ENCODE measurements at regions not wholly inside any gene's neighbourhood (a gene's known extent, or its start where the extent isn't known, plus 50 kb on each side); places are given as distances from the start of the nearest gene placed in this dataset.

GRCh38 chr15:47824147-47824546, 106.8 kb downstream of the SEMA6D start:
- DNase-seq (ENCODE audit: low read depth, low spot score), result no peak

GRCh38 chr15:47829667-47830066, 112.4 kb downstream of the SEMA6D start:
- DNase-seq (ENCODE audit: low read depth, low spot score), result no peak

- no peak for DNase-seq (ENCODE audit: low read depth, low spot score)
These were observed 116.8 kb downstream of the SEMA6D start for GRCh38 chr15:47834093-47834492.

- no peak for DNase-seq (ENCODE audit: low read depth, low spot score)
These were observed 122.0 kb downstream of the SEMA6D start for GRCh38 chr15:47839233-47839825.

GRCh38 chr15:47843124-47843663, 125.9 kb downstream of the SEMA6D start:
- DNase-seq (ENCODE audit: low read depth, low spot score), result no peak

- DNase-seq (ENCODE audit: low read depth, low spot score), result no peak
These were observed 127.1 kb downstream of the SEMA6D start for GRCh38 chr15:47844437-47844836.

- no peak for DNase-seq (ENCODE audit: low read depth, low spot score)
These were observed 129.0 kb downstream of the SEMA6D start for GRCh38 chr15:47846128-47846868.

GRCh38 chr15:47846876-47847275, 129.6 kb downstream of the SEMA6D start:
- no peak for DNase-seq (ENCODE audit: low read depth, low spot score)

- DNase-seq (ENCODE audit: low read depth, low spot score), result no peak
These were observed 138.8 kb downstream of the SEMA6D start for GRCh38 chr15:47856071-47856470.

GRCh38 chr15:47857014-47857775, 139.9 kb downstream of the SEMA6D start:
- DNase-seq (ENCODE audit: low read depth, low spot score), result no peak

- DNase-seq (ENCODE audit: low read depth, low spot score), result no peak
These were observed 140.5 kb downstream of the SEMA6D start for GRCh38 chr15:47857776-47858167.

GRCh38 chr15:47861111-47861903, 144.0 kb downstream of the SEMA6D start:
- DNase-seq (ENCODE audit: low read depth, low spot score), result no peak

- no peak for DNase-seq (ENCODE audit: low read depth, low spot score)
These were observed 145.1 kb downstream of the SEMA6D start for GRCh38 chr15:47862402-47862801.

- DNase-seq (ENCODE audit: low read depth, low spot score), result no peak
These were observed 149.1 kb downstream of the SEMA6D start for GRCh38 chr15:47866446-47866845.

- no peak for DNase-seq (ENCODE audit: low read depth, low spot score)
These were observed 153.1 kb downstream of the SEMA6D start for GRCh38 chr15:47870300-47870955.

GRCh38 chr15:47870956-47871625, 153.8 kb downstream of the SEMA6D start:
- DNase-seq (ENCODE audit: low read depth, low spot score), result peak; percentile 55

GRCh38 chr15:47872208-47872607, 154.9 kb downstream of the SEMA6D start:
- no peak for DNase-seq (ENCODE audit: low read depth, low spot score)

GRCh38 chr15:47872869-47873432, 155.6 kb downstream of the SEMA6D start:
- DNase-seq (ENCODE audit: low read depth, low spot score), result no peak

- no peak for DNase-seq (ENCODE audit: low read depth, low spot score)
These were observed 159.7 kb downstream of the SEMA6D start for GRCh38 chr15:47876986-47877385.

GRCh38 chr15:47877836-47878235, 160.5 kb downstream of the SEMA6D start:
- no peak for DNase-seq (ENCODE audit: low read depth, low spot score)

All from pulmonary artery endothelial cell (primary cell).